Gastrocnemius medialis (tissue), 4 donors: ENCODE measurements at regions not wholly inside any gene's neighbourhood (a gene's known extent, or its start where the extent isn't known, plus 50 kb on each side); places are given as distances from the start of the nearest gene placed in this dataset.

Experiments
- ATAC-seq, 2 donors: fragments of 150-250 bp; one replicate each; pipeline ENCODE4 v1.9.1; 2016
- DNase-seq, 2 donors: peaks; one replicate each; pipeline ENCODE4 v3.0.0-alpha.2; 2019
- H3K27ac ChIP-seq, 4 donors: fragments of 200-600 bp; sonication (generic); 1 replicate in 1 of 4; 2 replicates in 3 of 4; pipeline ENCODE4 v1.5.1; 2016 to 2018; ENCODE audit warnings: mild to moderate bottlenecking in 2 of 4, moderate library complexity in 1 of 4
- H3K27me3 ChIP-seq, 3 donors: fragments of 200-600 bp; sonication (generic) in 2 of 3; 1 replicate in 1 of 3; 2 replicates in 2 of 3; pipeline versions ENCODE4 v1.5.1 to v1.6.0; 2016 to 2019; ENCODE audit warnings: mild to moderate bottlenecking in 1 of 3, moderate library complexity in 1 of 3
- H3K36me3 ChIP-seq, 2 donors: fragments of 200-600 bp; sonication (generic) in 1 of 2; one replicate each; pipeline ENCODE4 v1.5.1; 2017 to 2018
- H3K4me1 ChIP-seq, 2 donors: fragments of 200-600 bp; sonication (generic) in 1 of 2; one replicate each; pipeline ENCODE4 v1.5.1; 2016 to 2017; ENCODE audit warnings: mild to moderate bottlenecking in 2 of 2
- H3K4me3 ChIP-seq, 4 donors: fragments of 200-600 bp; sonication (generic) in 3 of 4; 1 replicate in 1 of 4; 2 replicates in 3 of 4; pipeline ENCODE4 v1.5.1; 2016 to 2019; ENCODE audit warnings: mild to moderate bottlenecking in 2 of 4
- H3K9me3 ChIP-seq, 3 donors: fragments of 200-600 bp; sonication (generic) in 2 of 3; 1 replicate in 1 of 3; 2 replicates in 2 of 3; pipeline ENCODE4 v1.5.1; 2016 to 2019
- POLR2A ChIP-seq, 2 donors: fragments of 450-650 bp; IDR thresholded peaks; one replicate each; pipeline ENCODE4 v1.6.1; 2017; ENCODE audit warnings: antibody characterized with exemption in 2 of 2, mild to moderate bottlenecking in 2 of 2, moderate library complexity in 2 of 2
- in situ Hi-C, 4 donors: fragments of 200-750 bp; cut with MboI; loops; one replicate each; pipeline versions ENCODE4 v1.15.0 to v1.8.0; 2017; ENCODE audit warnings: low sequenced_read_pairs in 4 of 4
- intact Hi-C: fragments of 100-400 bp; cut with DNase I; formaldehyde crosslinking; loops from one replicate; pipeline ENCODE4 v1.15.1; 2023; ENCODE audit warnings: low total_unique reads
- TF ChIP-seq, protein P1 (sequence below), 5 experiments: fragments of 450-650 bp in 3 of 5; fragments of 200-600 bp in 2 of 5; sonication (generic) in 2 of 5; IDR thresholded peaks in 4 of 5; conservative IDR thresholded peaks in 1 of 5; 1 replicate in 4 of 5; 2 replicates in 1 of 5; pipeline ENCODE4 v1.5.1; 2016 to 2019; ENCODE audit warnings: antibody characterized with exemption in 5 of 5, mild to moderate bottlenecking in 3 of 5, moderate library complexity in 3 of 5

GRCh38 chr10:44244745-44245600, 139.9 kb downstream of the CXCL12 start:
- no peaks in the 10 kb centered on the region for H3K4me1 ChIP-seq
- no peak for TF ChIP-seq POLR2A (IDR thresholded peaks at IDR 0.05)
- TF ChIP-seq, protein P1, sequence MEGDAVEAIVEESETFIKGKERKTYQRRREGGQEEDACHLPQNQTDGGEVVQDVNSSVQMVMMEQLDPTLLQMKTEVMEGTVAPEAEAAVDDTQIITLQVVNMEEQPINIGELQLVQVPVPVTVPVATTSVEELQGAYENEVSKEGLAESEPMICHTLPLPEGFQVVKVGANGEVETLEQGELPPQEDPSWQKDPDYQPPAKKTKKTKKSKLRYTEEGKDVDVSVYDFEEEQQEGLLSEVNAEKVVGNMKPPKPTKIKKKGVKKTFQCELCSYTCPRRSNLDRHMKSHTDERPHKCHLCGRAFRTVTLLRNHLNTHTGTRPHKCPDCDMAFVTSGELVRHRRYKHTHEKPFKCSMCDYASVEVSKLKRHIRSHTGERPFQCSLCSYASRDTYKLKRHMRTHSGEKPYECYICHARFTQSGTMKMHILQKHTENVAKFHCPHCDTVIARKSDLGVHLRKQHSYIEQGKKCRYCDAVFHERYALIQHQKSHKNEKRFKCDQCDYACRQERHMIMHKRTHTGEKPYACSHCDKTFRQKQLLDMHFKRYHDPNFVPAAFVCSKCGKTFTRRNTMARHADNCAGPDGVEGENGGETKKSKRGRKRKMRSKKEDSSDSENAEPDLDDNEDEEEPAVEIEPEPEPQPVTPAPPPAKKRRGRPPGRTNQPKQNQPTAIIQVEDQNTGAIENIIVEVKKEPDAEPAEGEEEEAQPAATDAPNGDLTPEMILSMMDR (IDR thresholded peaks at IDR 0.05 in 4 of 5, conservative IDR thresholded peaks at IDR 0.05 in 1 of 5): no peak
- no peak overlapping the region for H3K27ac ChIP-seq
- H3K4me3 ChIP-seq: no peak overlapping the region
- intact Hi-C loops (no loop called here), in situ Hi-C loops (no loop called here)
- ATAC-seq (no peak), DNase-seq (no peak)
- no peaks in the 10 kb centered on the region for H3K36me3 ChIP-seq
- H3K27me3 ChIP-seq: no peaks in the 10 kb centered on the region
- no peaks in the 10 kb centered on the region for H3K9me3 ChIP-seq

DNA sequence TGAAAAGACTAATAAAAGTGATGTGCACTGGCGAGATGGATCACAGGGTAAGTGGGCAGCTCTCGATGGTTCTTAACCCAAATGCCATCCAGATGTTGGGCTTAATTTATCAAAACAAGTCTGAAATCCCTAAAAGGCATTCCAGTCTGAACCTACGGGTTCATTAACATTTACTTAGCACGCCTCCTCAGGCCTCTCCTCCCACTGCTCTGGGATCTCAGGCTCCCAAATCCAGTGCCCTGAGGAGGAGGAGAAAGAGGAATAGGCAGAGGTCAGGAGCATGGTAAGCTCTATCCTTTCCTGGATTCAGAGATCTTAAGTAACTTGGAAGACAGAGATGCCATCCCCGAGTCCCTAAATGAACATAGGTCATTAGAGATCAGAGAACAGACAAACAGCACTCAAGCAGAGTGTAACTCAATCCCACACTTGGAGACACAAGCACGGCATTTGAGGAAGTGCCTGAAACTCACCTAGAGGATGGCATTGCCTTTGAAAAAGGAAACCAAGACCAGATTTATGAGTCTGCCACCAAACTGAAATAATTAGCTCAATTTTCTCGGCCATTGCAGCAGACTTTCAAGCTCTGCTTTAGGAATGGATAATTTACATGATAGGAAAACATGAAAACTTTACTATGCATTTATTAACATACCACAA, 140.9 kb downstream of the CXCL12 start:
- intact Hi-C loops: no loop called here
- Histone ChIP-seq H3K4me1 (no peaks in the 10 kb centered on the region), H3K4me3 (no peak overlapping the region), H3K27me3 (no peaks in the 10 kb centered on the region), H3K9me3 (no peaks in the 10 kb centered on the region), H3K36me3 (no peaks in the 10 kb centered on the region), H3K27ac (no peak overlapping the region)
- no peak for ATAC-seq
- in situ Hi-C loops: no loop called here
- DNase-seq: no peak
- no peak for TF ChIP-seq POLR2A (IDR thresholded peaks at IDR 0.05)
- TF ChIP-seq, protein P1 (IDR thresholded peaks at IDR 0.05 in 4 of 5, conservative IDR thresholded peaks at IDR 0.05 in 1 of 5): no peak

DNA sequence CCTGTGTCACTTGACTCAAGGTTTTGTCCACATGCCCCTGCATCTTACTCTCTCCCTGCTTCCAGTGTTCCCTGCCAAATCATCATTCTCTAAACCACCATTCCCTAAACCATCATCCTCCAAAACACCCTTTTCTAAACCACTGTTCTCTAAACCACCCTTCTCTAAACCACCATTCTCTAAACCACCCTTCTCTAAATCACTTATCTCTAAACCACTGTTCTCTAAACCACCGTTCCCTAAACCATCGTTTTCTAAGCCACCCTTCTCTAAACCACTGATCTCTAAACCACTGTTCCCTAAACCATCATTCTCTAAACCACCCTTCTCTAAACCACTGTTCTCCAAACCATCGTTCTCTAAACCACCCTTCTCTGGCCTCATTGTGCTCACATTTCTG, 142.1 kb downstream of the CXCL12 start:
- DNase-seq (no peak), ATAC-seq (no peak)
- in situ Hi-C loops: no loop called here
- Histone ChIP-seq H3K27me3 (no peaks in the 10 kb centered on the region), H3K9me3 (no peaks in the 10 kb centered on the region), H3K4me3 (no peak overlapping the region), H3K4me1 (no peaks in the 10 kb centered on the region), H3K36me3 (no peaks in the 10 kb centered on the region), H3K27ac (no peak overlapping the region)
- TF ChIP-seq, protein P1 (IDR thresholded peaks at IDR 0.05 in 4 of 5, conservative IDR thresholded peaks at IDR 0.05 in 1 of 5): no peak
- no peak for TF ChIP-seq POLR2A (IDR thresholded peaks at IDR 0.05)
- intact Hi-C loops: no loop called here

DNA sequence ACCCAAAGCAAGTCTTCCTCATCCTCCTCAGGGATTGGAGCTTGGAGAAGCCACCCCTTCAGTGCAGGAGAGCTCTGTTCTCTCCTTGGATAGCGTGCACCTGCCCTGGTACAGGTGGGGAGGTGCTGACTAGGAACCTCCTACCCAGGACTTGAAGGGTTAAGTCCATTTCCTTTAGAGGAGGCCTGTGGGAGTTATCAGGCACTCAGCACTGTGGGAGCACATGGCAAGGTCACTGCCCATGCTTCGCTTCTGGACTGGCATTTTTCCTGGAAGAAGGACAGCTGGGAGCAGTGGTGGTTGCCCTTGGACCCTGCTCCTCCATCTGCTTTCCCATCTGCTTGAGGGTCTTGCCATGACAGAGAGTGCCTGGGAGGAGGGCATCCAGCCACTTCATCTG, 142.8 kb downstream of the CXCL12 start:
- Histone ChIP-seq H3K36me3 (no peaks in the 10 kb centered on the region), H3K4me1 (no peaks in the 10 kb centered on the region), H3K4me3 (no peak overlapping the region), H3K9me3 (no peaks in the 10 kb centered on the region), H3K27me3 (no peaks in the 10 kb centered on the region), H3K27ac (no peak overlapping the region)
- no peak for DNase-seq
- intact Hi-C loops: no loop called here
- ATAC-seq: no peak
- in situ Hi-C loops: no loop called here
- TF ChIP-seq, protein P1 (IDR thresholded peaks at IDR 0.05 in 4 of 5, conservative IDR thresholded peaks at IDR 0.05 in 1 of 5): no peak
- no peak for TF ChIP-seq POLR2A (IDR thresholded peaks at IDR 0.05)
